ENCODE measurements at regions not wholly inside any gene's neighbourhood (a gene's known extent, or its start where the extent isn't known, plus 50 kb on each side); places are given as distances from the start of the nearest gene placed in this dataset.
A peak's percentile ranks its signal among the peaks of the same experiment; 100 is the strongest.
"Not testable (repeated sequence)": the region's sequence is repeated elsewhere in the genome, so short reads cannot be mapped to it uniquely, and the experiment has no call there.

GRCh38 chr1:214861615-214862014, 220.9 kb upstream of the KCNK2 start:
- no peak for DNase-seq

GRCh38 chr1:214862421-214862820, 220.1 kb upstream of the KCNK2 start:
- no peak for DNase-seq

GRCh38 chr1:214864896-214865688, 217.4 kb upstream of the KCNK2 start:
- DNase-seq = no peak

- DNase-seq = not testable (repeated sequence)
These were observed 212.1 kb upstream of the KCNK2 start for GRCh38 chr1:214870426-214870825.

- no peak for DNase-seq
These were observed 201.6 kb upstream of the KCNK2 start for GRCh38 chr1:214880956-214881355.

GRCh38 chr1:214882616-214883015, 199.9 kb upstream of the KCNK2 start:
- no peak for DNase-seq

- DNase-seq = no peak
These were observed 187.4 kb upstream of the KCNK2 start for GRCh38 chr1:214895011-214895600.

GRCh38 chr1:214896921-214897320, 185.6 kb upstream of the KCNK2 start:
- DNase-seq = no peak

- no peak for DNase-seq
These were observed 185.0 kb upstream of the KCNK2 start for GRCh38 chr1:214897581-214897980.

GRCh38 chr1:214898161-214898560, 184.4 kb upstream of the KCNK2 start:
- DNase-seq = no peak

GRCh38 chr1:214898718-214899117, 183.8 kb upstream of the KCNK2 start:
- no peak for DNase-seq

GRCh38 chr1:214899908-214900460, 182.6 kb upstream of the KCNK2 start:
- no peak for DNase-seq

GRCh38 chr1:214900590-214900989, 181.9 kb upstream of the KCNK2 start:
- no peak for DNase-seq

- no peak for DNase-seq
These were observed 180.8 kb upstream of the KCNK2 start for GRCh38 chr1:214901718-214902117.

GRCh38 chr1:214902636-214903320, 179.8 kb upstream of the KCNK2 start:
- no peak for DNase-seq

GRCh38 chr1:214912127-214912526, 170.4 kb upstream of the KCNK2 start:
- peak in 4 of 58 donors; percentile 1 to 5 (median 2) for DNase-seq

GRCh38 chr1:214913966-214914365, 168.6 kb upstream of the KCNK2 start:
- no peak for DNase-seq

GRCh38 chr1:214917081-214917635, 165.4 kb upstream of the KCNK2 start:
- DNase-seq = no peak

GRCh38 chr1:214918745-214919144, 163.8 kb upstream of the KCNK2 start:
- no peak for DNase-seq

- no peak for DNase-seq
These were observed 162.2 kb upstream of the KCNK2 start for GRCh38 chr1:214920337-214920736.

GRCh38 chr1:214923278-214923915, 159.1 kb upstream of the KCNK2 start:
- no peak for DNase-seq
